Activated CD8-positive, alpha-beta T cell treated with anti-CD3 and anti-CD28 coated beads for 36 hours (primary cell): ENCODE measurements at regions not wholly inside any gene's neighbourhood (a gene's known extent, or its start where the extent isn't known, plus 50 kb on each side); places are given as distances from the start of the nearest gene placed in this dataset.

Source experiments
- ATAC-seq: fragments of 200-7000 bp; cut with Tn5 transposase; one replicate; pipeline ENCODE4 v1.10.0; 2021; ENCODE audit warnings: mild to moderate bottlenecking, moderate library complexity
- CTCF ChIA-PET: fragments of 350-600 bp; sonication (Branson Sonifier 250); formaldehyde crosslinking; loops from one replicate; lab custom pipeline; 2021; ENCODE audit warnings: antibody characterized with exemption; lab: Charles Lee
- POLR2A ChIA-PET: fragments of 350-600 bp; sonication (Branson Sonifier 250); formaldehyde crosslinking; loops from one replicate; lab custom pipeline; 2021; ENCODE audit warnings: antibody characterized with exemption; lab: Charles Lee
- DNase-seq: peaks from one replicate; pipeline ENCODE4 v3.0.0-alpha.2; 2020
- H3K27ac Mint-ChIP-seq: one replicate; pipeline ENCODE4 v1.8.0; 2021; ENCODE audit warnings: mild to moderate bottlenecking, mixed read lengths
- H3K27me3 Mint-ChIP-seq: one replicate; pipeline ENCODE4 v1.8.0; 2021; ENCODE audit warnings: mixed read lengths
- H3K36me3 Mint-ChIP-seq: one replicate; pipeline ENCODE4 v1.8.0; 2021; ENCODE audit warnings: low read depth, mixed read lengths
- H3K4me1 Mint-ChIP-seq: one replicate; pipeline ENCODE4 v1.8.0; 2021; ENCODE audit warnings: low read depth, mixed read lengths
- H3K4me3 Mint-ChIP-seq: one replicate; pipeline ENCODE4 v1.8.0; 2021; ENCODE audit warnings: mild to moderate bottlenecking, moderate library complexity, mixed read lengths
- H3K9me3 Mint-ChIP-seq: one replicate; pipeline ENCODE4 v1.8.0; 2021; ENCODE audit warnings: mixed read lengths
- CTCF ChIP-seq: fragments of 200-600 bp; IDR thresholded peaks from one replicate; pipeline ENCODE4 v1.8.0; 2022; ENCODE audit warnings: antibody characterized with exemption, mild to moderate bottlenecking
- intact Hi-C: fragments of 100-400 bp; cut with micrococcal nuclease; formaldehyde crosslinking; loops from one replicate; pipeline ENCODE4 v1.10.0; 2022

GRCh38 chr3:103127737-103128136 is 692.9 kb downstream of the ZPLD1 start:
- ChIA-PET POLR2A (no interaction called here), CTCF (no interaction called here)
- Mint-ChIP-seq H3K36me3 (no peaks in the 10 kb centered on the region), H3K9me3 (peaks cover 2% of the 10 kb centered on the region), H3K4me3 (no peak overlapping the region), H3K27me3 (no peaks in the 10 kb centered on the region), H3K4me1 (no peaks in the 10 kb centered on the region), H3K27ac (no peak overlapping the region)
- intact Hi-C loops, result no loop called here
- ATAC-seq (no peak), DNase-seq (no peak)
- no peak for TF ChIP-seq CTCF

GRCh38 chr3:103134023-103134724 is 699.4 kb downstream of the ZPLD1 start:
- H3K27me3 Mint-ChIP-seq, result no peaks in the 10 kb centered on the region
- no peak for TF ChIP-seq CTCF
- H3K9me3 Mint-ChIP-seq, result peaks cover 2% of the 10 kb centered on the region
- H3K4me1 Mint-ChIP-seq, result no peaks in the 10 kb centered on the region
- H3K4me3 Mint-ChIP-seq, result no peak overlapping the region
- POLR2A ChIA-PET, result no interaction called here
- no peak for ATAC-seq
- no peak overlapping the region for H3K27ac Mint-ChIP-seq
- CTCF ChIA-PET, result no interaction called here
- no peaks in the 10 kb centered on the region for H3K36me3 Mint-ChIP-seq
- no peak for DNase-seq
- intact Hi-C loops, result no loop called here

- ATAC-seq (no peak), DNase-seq (no peak)
- Mint-ChIP-seq H3K27ac (no peak overlapping the region), H3K4me1 (no peaks in the 10 kb centered on the region), H3K9me3 (no peaks in the 10 kb centered on the region), H3K27me3 (no peaks in the 10 kb centered on the region), H3K36me3 (no peaks in the 10 kb centered on the region), H3K4me3 (no peak overlapping the region)
- no peak for TF ChIP-seq CTCF
- CTCF ChIA-PET, result no interaction called here
- intact Hi-C loops, result no loop called here
- POLR2A ChIA-PET, result no interaction called here
Measured at GRCh38 chr3:103136621-103137020, 701.8 kb downstream of the ZPLD1 start.

- ATAC-seq, result no peak
- TF ChIP-seq CTCF, result no peak
- Mint-ChIP-seq H3K9me3 (no peaks in the 10 kb centered on the region), H3K4me3 (no peak overlapping the region), H3K27ac (no peak overlapping the region), H3K27me3 (no peaks in the 10 kb centered on the region), H3K36me3 (no peaks in the 10 kb centered on the region), H3K4me1 (no peaks in the 10 kb centered on the region)
- POLR2A ChIA-PET, result no interaction called here
- CTCF ChIA-PET, result no interaction called here
- intact Hi-C loops, result no loop called here
- DNase-seq, result no peak
Measured at GRCh38 chr3:103137830-103138229, 703.0 kb downstream of the ZPLD1 start.

- no peak for TF ChIP-seq CTCF
- Mint-ChIP-seq H3K4me1 (no peaks in the 10 kb centered on the region), H3K4me3 (no peak overlapping the region), H3K9me3 (no peaks in the 10 kb centered on the region), H3K27me3 (no peaks in the 10 kb centered on the region), H3K27ac (no peak overlapping the region), H3K36me3 (no peaks in the 10 kb centered on the region)
- ChIA-PET POLR2A (no interaction called here), CTCF (no interaction called here)
- no peak for ATAC-seq
- intact Hi-C loops, result no loop called here
- no peak for DNase-seq
Measured at GRCh38 chr3:103158183-103158582, 723.4 kb downstream of the ZPLD1 start.
